Bone marrow (tissue), 2 donors: ENCODE measurements at regions not wholly inside any gene's neighbourhood (a gene's known extent, or its start where the extent isn't known, plus 50 kb on each side); places are given as distances from the start of the nearest gene placed in this dataset.
"Not testable (repeated sequence)": the region's sequence is repeated elsewhere in the genome, so short reads cannot be mapped to it uniquely, and the experiment has no call there.

Source experiments
- DNase-seq, 2 donors: peaks; one replicate each; lab custom pipeline; 2025; lab: John Stamatoyannopoulos, UW

- DNase-seq = no peak
Measured at GRCh38 chr2:175414191-175414881, 232.8 kb upstream of the ATP5MC3 start.

GRCh38 chr2:175410941-175411340, 229.4 kb upstream of the ATP5MC3 start:
- not testable (repeated sequence) for DNase-seq

GRCh38 chr2:175404839-175405238, 223.3 kb upstream of the ATP5MC3 start:
- no peak for DNase-seq

GRCh38 chr2:175403599-175404221, 222.2 kb upstream of the ATP5MC3 start:
- no peak for DNase-seq

GRCh38 chr2:175402571-175402970, 221.1 kb upstream of the ATP5MC3 start:
- DNase-seq = no peak

GRCh38 chr2:175401956-175402469, 220.5 kb upstream of the ATP5MC3 start:
- no peak for DNase-seq

- DNase-seq = no peak
Measured at GRCh38 chr2:175400975-175401374, 219.5 kb upstream of the ATP5MC3 start.

- DNase-seq = no peak
Measured at GRCh38 chr2:175399326-175399725, 217.8 kb upstream of the ATP5MC3 start.

GRCh38 chr2:175398848-175399247, 217.3 kb upstream of the ATP5MC3 start:
- no peak for DNase-seq

GRCh38 chr2:175396696-175397095, 215.2 kb upstream of the ATP5MC3 start:
- no peak for DNase-seq

- DNase-seq = no peak
Measured at GRCh38 chr2:175393851-175394250, 212.3 kb upstream of the ATP5MC3 start.

GRCh38 chr2:175383286-175383685, 201.8 kb upstream of the ATP5MC3 start:
- DNase-seq = no peak

GRCh38 chr2:175373729-175374128, 192.2 kb upstream of the ATP5MC3 start:
- DNase-seq = no peak

- no peak for DNase-seq
Measured at GRCh38 chr2:175372704-175373701, 191.5 kb upstream of the ATP5MC3 start.

GRCh38 chr2:175371378-175371777, 189.9 kb upstream of the ATP5MC3 start:
- no peak for DNase-seq

- DNase-seq = peak in 1 of 2 donors; percentile 26
Measured at GRCh38 chr2:175366815-175367214, 185.3 kb upstream of the ATP5MC3 start.

- no peak for DNase-seq
Measured at GRCh38 chr2:175363699-175364098, 182.2 kb upstream of the ATP5MC3 start.

- DNase-seq = no peak
Measured at GRCh38 chr2:175362331-175362730, 180.8 kb upstream of the ATP5MC3 start.

GRCh38 chr2:175359710-175360109, 178.2 kb upstream of the ATP5MC3 start:
- DNase-seq = no peak

- no peak for DNase-seq
Measured at GRCh38 chr2:175356901-175357300, 175.4 kb upstream of the ATP5MC3 start.

GRCh38 chr2:175355246-175355645, 173.7 kb upstream of the ATP5MC3 start:
- DNase-seq = no peak

- no peak for DNase-seq
Measured at GRCh38 chr2:175353275-175353674, 171.8 kb upstream of the ATP5MC3 start.
